T-cell (primary cell): ENCODE measurements at regions not wholly inside any gene's neighbourhood (a gene's known extent, or its start where the extent isn't known, plus 50 kb on each side); places are given as distances from the start of the nearest gene placed in this dataset.
A peak's percentile ranks its signal among the peaks of the same experiment; 100 is the strongest.

Experiments used
- ATAC-seq, 4 experiments: fragments of 200-7000 bp in 3 of 4; fragments of 150-1000 bp in 1 of 4; cut with Tn5 transposase; replicated peaks in 1 of 4; 1 replicate in 3 of 4; 2 replicates in 1 of 4; pipeline ENCODE4 v1.10.0; 2021; ENCODE audit warnings: moderate library complexity in 3 of 4, mild to moderate bottlenecking in 2 of 4, moderate number of reproducible peaks in 1 of 4
- CTCF ChIA-PET, 2 donors: fragments of 300-600 bp; sonication (Branson Sonifier 250); formaldehyde crosslinking; loops; one replicate each; lab custom pipeline; 2022; ENCODE audit warnings: antibody characterized with exemption in 2 of 2; lab: Charles Lee
- POLR2A ChIA-PET, 2 donors: fragments of 300-600 bp; sonication (Branson Sonifier 250); formaldehyde crosslinking; loops; one replicate each; lab custom pipeline; 2022; ENCODE audit warnings: antibody characterized with exemption in 2 of 2; lab: Charles Lee
- DNase-seq, 35 experiments: peaks; one replicate each; pipeline versions ENCODE4 v3.0.0 to v3.0.0-alpha.2; 2013 to 2023
- H3K27ac ChIP-seq: one replicate; pipeline ENCODE4 v1.5.1; 2013; ENCODE audit warnings: low read length
- H3K27me3 ChIP-seq, 2 experiments: replicated peaks in 1 of 2; 1 replicate in 1 of 2; 2 replicates in 1 of 2; pipeline versions ENCODE4 v1.6.1 to v1.7.0; 2013; ENCODE audit warnings: low read length in 1 of 2, mixed read lengths in 1 of 2; ENCODE audit not compliant: control insufficient read depth in 2 of 2, insufficient read depth in 2 of 2; ENCODE audit errors: extremely low read depth in 1 of 2
- H3K36me3 ChIP-seq, 2 donors: 1 replicate in 1 of 2; 2 replicates in 1 of 2; pipeline versions ENCODE4 v1.6.1 to v1.7.0; 2013; ENCODE audit warnings: low read length in 1 of 2; ENCODE audit not compliant: control insufficient read depth in 2 of 2, insufficient read depth in 1 of 2; ENCODE audit errors: extremely low read depth in 1 of 2
- H3K4me1 ChIP-seq, 2 experiments: 1 replicate in 1 of 2; 2 replicates in 1 of 2; pipeline versions ENCODE4 v1.6.1 to v1.7.0; 2013; ENCODE audit warnings: low read length in 2 of 2, mixed read lengths in 1 of 2; ENCODE audit not compliant: insufficient read depth in 2 of 2, control insufficient read depth in 1 of 2; ENCODE audit errors: extremely low read depth in 1 of 2
- H3K4me3 ChIP-seq, 2 donors: 1 replicate in 1 of 2; 2 replicates in 1 of 2; pipeline versions ENCODE4 v1.5.1 to v1.7.0; 2013; ENCODE audit warnings: mild to moderate bottlenecking in 2 of 2, low read length in 1 of 2, moderate library complexity in 1 of 2; ENCODE audit not compliant: control insufficient read depth in 1 of 2; ENCODE audit errors: extremely low read depth in 1 of 2
- H3K9me3 ChIP-seq: 2 replicates; pipeline ENCODE4 v1.7.0; 2013
- H3K27ac Mint-ChIP-seq, 2 donors: one replicate each; pipeline ENCODE4 v1.8.0; 2020 to 2021; ENCODE audit warnings: mild to moderate bottlenecking in 2 of 2, mixed read lengths in 2 of 2
- H3K27me3 Mint-ChIP-seq, 2 donors: one replicate each; pipeline ENCODE4 v1.8.0; 2021 to 2022; ENCODE audit warnings: mixed read lengths in 2 of 2
- H3K36me3 Mint-ChIP-seq: one replicate; pipeline ENCODE4 v1.8.0; 2021; ENCODE audit warnings: mixed read lengths
- H3K4me1 Mint-ChIP-seq, 3 donors: one replicate each; pipeline ENCODE4 v1.8.0; 2020 to 2022; ENCODE audit warnings: mixed read lengths in 3 of 3, mild to moderate bottlenecking in 1 of 3
- H3K4me3 Mint-ChIP-seq, 3 donors: one replicate each; pipeline ENCODE4 v1.8.0; 2020 to 2022; ENCODE audit warnings: mild to moderate bottlenecking in 3 of 3, mixed read lengths in 3 of 3, moderate library complexity in 3 of 3
- H3K9me3 Mint-ChIP-seq, 3 donors: one replicate each; pipeline ENCODE4 v1.8.0; 2020 to 2022; ENCODE audit warnings: mixed read lengths in 3 of 3
- WGBS: methylation state at CpG from one replicate; pipeline ENCODE4 v1.1.5; 2013; ENCODE audit warnings: missing lambda C conversion rate; ENCODE audit not compliant: insufficient coverage; 5-methylcytosine and 5-hydroxymethylcytosine counted together

GRCh38 chr1:112298558-112298957, 97.5 kb upstream of the CTTNBP2NL start:
- Mint-ChIP-seq H3K9me3 (peaks cover 0 to 14% (median 9%) of the 10 kb centered on the region in 3 donors), H3K4me3 (no peak overlapping the region), H3K4me1 (no peaks in the 10 kb centered on the region), H3K36me3 (no peaks in the 10 kb centered on the region), H3K27me3 (peaks cover 8 to 15% of the 10 kb centered on the region in 2 donors), H3K27ac (no peak overlapping the region)
- DNase-seq: peak in 14 of 35 experiments; percentile 2 to 61 (median 12)
- ChIA-PET POLR2A (interaction anchor here in 1 of 2 donors (0.7 kb wide), 1 partner anchor 10 kb away, joined by 3 read pairs; no protein-coding TSS in a partner anchor), CTCF (no interaction called here)
- Histone ChIP-seq H3K27ac (no peak overlapping the region), H3K4me1 (no peaks in the 10 kb centered on the region), H3K27me3 (peaks cover 0 to 10% of the 10 kb centered on the region in 2 experiments), H3K36me3 (no peaks in the 10 kb centered on the region), H3K4me3 (no peak overlapping the region), H3K9me3 (no peaks in the 10 kb centered on the region)
- ATAC-seq: no peak
- WGBS: 10% methylated on average over 1 of the region's 1 CpG

GRCh38 chr1:112304126-112304525, 91.9 kb upstream of the CTTNBP2NL start:
- no peaks in the 10 kb centered on the region for H3K36me3 Mint-ChIP-seq
- ChIA-PET CTCF (no interaction called here), POLR2A (no interaction called here)
- H3K4me3 Mint-ChIP-seq: no peak overlapping the region
- H3K36me3 ChIP-seq: no peaks in the 10 kb centered on the region
- DNase-seq (no peak), ATAC-seq (no peak)
- H3K9me3 Mint-ChIP-seq: peaks cover 0 to 1% (median 0%) of the 10 kb centered on the region in 3 donors
- WGBS: 94% methylated on average over 5 of the region's 5 CpGs
- H3K4me1 ChIP-seq: no peaks in the 10 kb centered on the region
- no peak overlapping the region for H3K27ac Mint-ChIP-seq
- H3K9me3 ChIP-seq: no peaks in the 10 kb centered on the region
- no peak overlapping the region for H3K27ac ChIP-seq
- no peaks in the 10 kb centered on the region for H3K4me1 Mint-ChIP-seq
- no peaks in the 10 kb centered on the region for H3K27me3 ChIP-seq
- no peak overlapping the region for H3K4me3 ChIP-seq
- H3K27me3 Mint-ChIP-seq: peaks cover 7 to 17% of the 10 kb centered on the region in 2 donors

- DNase-seq (no peak), ATAC-seq (no peak)
- H3K4me1 Mint-ChIP-seq: no peaks in the 10 kb centered on the region
- Histone ChIP-seq H3K27ac (no peak overlapping the region), H3K36me3 (no peaks in the 10 kb centered on the region), H3K4me1 (no peaks in the 10 kb centered on the region), H3K4me3 (no peak overlapping the region), H3K27me3 (no peaks in the 10 kb centered on the region), H3K9me3 (no peaks in the 10 kb centered on the region)
- no peaks in the 10 kb centered on the region for H3K36me3 Mint-ChIP-seq
- no CpG with 5 or more reads among the region's 3 CpGs for WGBS
- no peak overlapping the region for H3K27ac Mint-ChIP-seq
- ChIA-PET POLR2A (no interaction called here), CTCF (no interaction called here)
- H3K4me3 Mint-ChIP-seq: no peak overlapping the region
- peaks cover 9 to 22% of the 10 kb centered on the region in 2 donors for H3K27me3 Mint-ChIP-seq
- H3K9me3 Mint-ChIP-seq: no peaks in the 10 kb centered on the region
Observed at GRCh38 chr1:112304612-112305011, 91.4 kb upstream of the CTTNBP2NL start.

GRCh38 chr1:112307930-112308591, 88.0 kb upstream of the CTTNBP2NL start:
- Histone ChIP-seq H3K4me3 (no peak overlapping the region), H3K27ac (no peak overlapping the region), H3K4me1 (no peaks in the 10 kb centered on the region), H3K9me3 (no peaks in the 10 kb centered on the region), H3K27me3 (peaks cover 0 to 7% of the 10 kb centered on the region in 2 experiments), H3K36me3 (no peaks in the 10 kb centered on the region)
- H3K27me3 Mint-ChIP-seq: peaks cover 25 to 36% of the 10 kb centered on the region in 2 donors
- no peak overlapping the region for H3K27ac Mint-ChIP-seq
- ATAC-seq (no peak), DNase-seq (no peak)
- H3K9me3 Mint-ChIP-seq: no peaks in the 10 kb centered on the region
- WGBS: no CpG with 5 or more reads among the region's 3 CpGs
- H3K36me3 Mint-ChIP-seq: no peaks in the 10 kb centered on the region
- ChIA-PET CTCF (no interaction called here), POLR2A (no interaction called here)
- no peaks in the 10 kb centered on the region for H3K4me1 Mint-ChIP-seq
- H3K4me3 Mint-ChIP-seq: no peak overlapping the region

GRCh38 chr1:112308716-112309115, 87.3 kb upstream of the CTTNBP2NL start:
- ChIA-PET POLR2A (interaction anchor here in 1 of 2 donors (0.6 kb wide), 1 partner anchor 10 kb away, joined by 3 read pairs; no protein-coding TSS in a partner anchor), CTCF (no interaction called here)
- Mint-ChIP-seq H3K36me3 (no peaks in the 10 kb centered on the region), H3K9me3 (no peaks in the 10 kb centered on the region), H3K27ac (no peak overlapping the region), H3K27me3 (peaks cover 25 to 36% of the 10 kb centered on the region in 2 donors), H3K4me1 (no peaks in the 10 kb centered on the region), H3K4me3 (no peak overlapping the region)
- Histone ChIP-seq H3K9me3 (no peaks in the 10 kb centered on the region), H3K27ac (no peak overlapping the region), H3K4me1 (no peaks in the 10 kb centered on the region), H3K27me3 (peaks cover 0 to 11% of the 10 kb centered on the region in 2 experiments), H3K4me3 (no peak overlapping the region), H3K36me3 (no peaks in the 10 kb centered on the region)
- 50% methylated on average over 1 of the region's 5 CpGs for WGBS
- no peak for ATAC-seq
- no peak for DNase-seq

- DNase-seq (no peak), ATAC-seq (no peak)
- no peak overlapping the region for H3K27ac ChIP-seq
- Mint-ChIP-seq H3K36me3 (no peaks in the 10 kb centered on the region), H3K27me3 (peaks cover 27 to 37% of the 10 kb centered on the region in 2 donors), H3K4me1 (no peaks in the 10 kb centered on the region), H3K9me3 (no peaks in the 10 kb centered on the region), H3K27ac (no peak overlapping the region), H3K4me3 (no peak overlapping the region)
- H3K9me3 ChIP-seq: no peaks in the 10 kb centered on the region
- peaks cover 0 to 15% of the 10 kb centered on the region in 2 experiments for H3K27me3 ChIP-seq
- no peak overlapping the region for H3K4me3 ChIP-seq
- no peaks in the 10 kb centered on the region for H3K4me1 ChIP-seq
- WGBS: 74% methylated on average over 4 of the region's 5 CpGs
- ChIA-PET CTCF (no interaction called here), POLR2A (no interaction called here)
- H3K36me3 ChIP-seq: no peaks in the 10 kb centered on the region
Observed at GRCh38 chr1:112309499-112309898, 86.5 kb upstream of the CTTNBP2NL start.
